OCI-LY3 (cell line): ENCODE measurements at regions not wholly inside any gene's neighbourhood (a gene's known extent, or its start where the extent isn't known, plus 50 kb on each side); places are given as distances from the start of the nearest gene placed in this dataset.

Source experiments
- CTCF ChIP-seq: fragments of 200-600, 300-600 bp; sonication (generic); IDR thresholded peaks from 2 replicates; pipeline ENCODE4 v1.5.1; 2014; ENCODE audit warnings: antibody characterized with exemption, low read length, low read depth
- EZH2phosphoT487 ChIP-seq: fragments of 200-600 bp; shearing (Covaris generic); IDR thresholded peaks from 2 replicates; pipeline ENCODE4 v1.6.1; 2018; ENCODE audit warnings: antibody characterized with exemption, mixed run types, low read depth

GRCh38 chr4:72817012-72817411 lies 248.0 kb upstream of the ADAMTS3 start:
- TF ChIP-seq CTCF (no peak), EZH2phosphoT487 (no peak)
